GM19351 (cell line): ENCODE measurements at regions not wholly inside any gene's neighbourhood (a gene's known extent, or its start where the extent isn't known, plus 50 kb on each side); places are given as distances from the start of the nearest gene placed in this dataset.

Source experiments
- ATAC-seq: cut with Tn5 transposase; IDR thresholded peaks from one replicate; pipeline ENCODE4 v1.9.1; 2021; ENCODE audit warnings: mild to moderate bottlenecking, moderate library complexity; ENCODE audit not compliant: unreplicated experiment

DNA sequence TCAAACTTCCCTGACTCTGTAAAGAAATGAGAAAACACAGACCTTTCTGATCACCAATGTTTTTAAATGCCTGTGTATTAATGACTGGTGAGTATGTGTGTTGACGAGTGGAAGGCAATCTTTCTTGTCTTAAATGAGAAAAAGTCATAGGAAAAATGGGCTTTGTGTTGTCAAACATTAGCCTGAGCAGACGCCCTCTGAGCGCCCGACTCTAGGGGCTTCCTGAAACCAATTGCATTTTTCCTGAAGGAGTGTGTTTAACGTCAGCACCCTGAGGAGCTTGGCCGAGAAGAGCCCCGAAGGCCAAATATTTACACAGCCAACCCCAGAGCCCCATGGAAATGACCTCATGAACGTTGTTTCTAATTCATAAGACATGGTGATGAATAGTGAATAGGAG lies 154.3 kb downstream of the PHF2 start:
- no peak for ATAC-seq

DNA sequence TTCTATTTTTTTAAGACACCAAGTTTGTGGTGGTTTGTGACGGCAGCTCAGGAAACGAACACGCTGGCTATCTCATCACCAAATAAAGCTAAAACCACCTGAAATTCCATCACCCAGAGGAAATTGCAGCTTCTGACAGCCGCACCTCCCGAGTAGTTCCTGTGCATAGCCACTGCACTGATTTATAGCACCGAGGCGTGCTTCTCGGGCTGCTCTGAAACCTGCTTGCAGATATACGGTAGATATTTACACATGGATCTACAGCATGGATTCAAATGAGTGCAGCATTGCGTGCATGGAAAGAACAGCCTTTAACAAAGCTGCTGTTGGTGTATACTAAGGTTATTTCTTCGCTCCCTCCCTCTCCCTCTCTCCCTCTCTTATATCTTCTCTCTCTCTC lies 153.8 kb downstream of the PHF2 start:
- ATAC-seq = no peak
